ENCODE measurements at regions not wholly inside any gene's neighbourhood (a gene's known extent, or its start where the extent isn't known, plus 50 kb on each side); places are given as distances from the start of the nearest gene placed in this dataset.
A peak's percentile ranks its signal among the peaks of the same experiment; 100 is the strongest.

DNA sequence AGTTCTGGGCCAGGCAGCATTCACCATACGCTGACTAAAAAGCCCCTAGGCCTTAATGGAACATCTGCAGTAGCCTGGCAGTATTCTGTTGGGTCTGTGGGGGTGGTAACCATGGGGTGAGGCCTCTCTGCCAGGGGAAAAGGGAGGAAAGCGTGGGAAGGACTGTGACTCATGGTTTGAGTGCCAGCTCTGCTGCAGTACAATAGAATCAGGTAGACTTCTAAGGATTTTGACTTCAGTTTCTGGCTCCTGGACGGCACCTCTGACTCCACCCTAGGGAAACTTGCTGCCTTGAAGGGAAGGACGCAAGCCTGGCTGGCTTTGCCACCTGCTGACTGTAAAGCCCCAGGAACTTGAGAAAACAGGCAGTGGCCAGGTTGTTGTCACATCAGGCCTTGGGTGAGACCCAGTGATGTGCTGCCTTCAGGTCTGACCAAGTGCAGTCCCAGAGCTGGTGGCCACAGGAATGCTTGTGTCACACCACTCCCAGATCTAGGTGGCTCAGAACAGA lies 148.6 kb downstream of the SUCNR1 start:
- in situ Hi-C loops (cut with HindIII; ENCODE audit: low pct_ligation_motif_present, low sequenced_read_pairs) = no loop called here
- TF ChIP-seq, protein P1, sequence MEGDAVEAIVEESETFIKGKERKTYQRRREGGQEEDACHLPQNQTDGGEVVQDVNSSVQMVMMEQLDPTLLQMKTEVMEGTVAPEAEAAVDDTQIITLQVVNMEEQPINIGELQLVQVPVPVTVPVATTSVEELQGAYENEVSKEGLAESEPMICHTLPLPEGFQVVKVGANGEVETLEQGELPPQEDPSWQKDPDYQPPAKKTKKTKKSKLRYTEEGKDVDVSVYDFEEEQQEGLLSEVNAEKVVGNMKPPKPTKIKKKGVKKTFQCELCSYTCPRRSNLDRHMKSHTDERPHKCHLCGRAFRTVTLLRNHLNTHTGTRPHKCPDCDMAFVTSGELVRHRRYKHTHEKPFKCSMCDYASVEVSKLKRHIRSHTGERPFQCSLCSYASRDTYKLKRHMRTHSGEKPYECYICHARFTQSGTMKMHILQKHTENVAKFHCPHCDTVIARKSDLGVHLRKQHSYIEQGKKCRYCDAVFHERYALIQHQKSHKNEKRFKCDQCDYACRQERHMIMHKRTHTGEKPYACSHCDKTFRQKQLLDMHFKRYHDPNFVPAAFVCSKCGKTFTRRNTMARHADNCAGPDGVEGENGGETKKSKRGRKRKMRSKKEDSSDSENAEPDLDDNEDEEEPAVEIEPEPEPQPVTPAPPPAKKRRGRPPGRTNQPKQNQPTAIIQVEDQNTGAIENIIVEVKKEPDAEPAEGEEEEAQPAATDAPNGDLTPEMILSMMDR (IDR thresholded peaks at IDR 0.05; ENCODE audit: low read depth, low read length, missing control alignments) = no peak
- Histone ChIP-seq H3K27ac (no peak overlapping the region), H3K27me3 (replicated peaks) (no peaks in the 10 kb centered on the region), H3K36me3 (replicated peaks) (no peaks in the 10 kb centered on the region), H3K4me3 (ENCODE audit: low read depth, low read length) (no peak overlapping the region)
- peak; percentile 45 for DNase-seq

DNA sequence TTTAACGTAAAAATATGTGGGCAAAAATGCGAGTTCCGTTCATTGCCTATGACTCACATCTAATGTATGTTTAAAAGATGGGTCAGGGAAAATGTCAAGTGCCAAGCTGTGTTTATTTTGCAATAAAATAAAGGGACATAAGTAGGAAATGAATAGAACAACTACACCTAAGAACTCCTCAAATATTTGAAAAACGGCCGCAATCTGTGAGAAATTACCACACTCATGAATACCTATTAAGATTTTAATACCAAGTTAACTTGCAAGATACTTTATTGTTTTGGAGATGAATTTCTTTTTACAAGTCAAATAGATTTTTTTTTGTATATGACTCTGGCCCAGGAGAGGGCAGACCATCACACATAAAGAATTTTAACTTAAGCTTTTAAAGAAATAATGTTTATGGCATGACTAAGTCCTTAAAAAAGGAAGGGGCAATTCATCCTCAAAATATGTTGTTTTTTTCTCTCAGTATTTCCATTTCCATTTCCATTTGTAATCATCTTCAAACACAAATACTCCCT lies 152.7 kb downstream of the SUCNR1 start:
- Histone ChIP-seq H3K4me3 (ENCODE audit: low read depth, low read length) (no peak overlapping the region), H3K27me3 (replicated peaks) (no peaks in the 10 kb centered on the region), H3K36me3 (replicated peaks) (no peaks in the 10 kb centered on the region), H3K27ac (peak overlapping the region; percentile 89)
- in situ Hi-C loops (cut with HindIII; ENCODE audit: low pct_ligation_motif_present, low sequenced_read_pairs) = no loop called here
- peak; percentile 58 for DNase-seq
- TF ChIP-seq, protein P1 (IDR thresholded peaks at IDR 0.05; ENCODE audit: low read depth, low read length, missing control alignments) = peak; percentile 42

DNA sequence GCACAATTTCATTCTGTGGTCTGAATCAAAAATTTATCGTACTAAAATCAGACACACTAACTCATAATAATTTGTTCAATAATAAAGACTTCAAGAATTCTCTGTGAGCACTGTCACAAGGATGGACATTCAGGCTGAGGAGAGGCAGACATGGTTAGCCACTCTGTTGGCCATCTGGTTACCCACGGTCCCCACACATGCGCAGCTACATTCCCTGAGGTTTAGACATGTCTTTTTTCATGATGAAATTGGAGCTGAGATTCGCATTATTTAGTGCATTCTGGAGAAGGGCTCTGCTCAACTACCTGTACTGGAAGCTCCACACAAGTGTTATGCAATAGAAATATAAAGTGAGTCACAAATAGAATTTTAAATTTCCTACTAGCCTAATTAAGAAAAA lies 156.9 kb downstream of the SUCNR1 start:
- Histone ChIP-seq H3K27ac (no peak overlapping the region), H3K4me3 (ENCODE audit: low read depth, low read length) (no peak overlapping the region), H3K36me3 (replicated peaks) (no peaks in the 10 kb centered on the region), H3K27me3 (replicated peaks) (no peaks in the 10 kb centered on the region)
- no peak for DNase-seq
- TF ChIP-seq, protein P1 (IDR thresholded peaks at IDR 0.05; ENCODE audit: low read depth, low read length, missing control alignments) = no peak
- in situ Hi-C loops (cut with HindIII; ENCODE audit: low pct_ligation_motif_present, low sequenced_read_pairs) = no loop called here

DNA sequence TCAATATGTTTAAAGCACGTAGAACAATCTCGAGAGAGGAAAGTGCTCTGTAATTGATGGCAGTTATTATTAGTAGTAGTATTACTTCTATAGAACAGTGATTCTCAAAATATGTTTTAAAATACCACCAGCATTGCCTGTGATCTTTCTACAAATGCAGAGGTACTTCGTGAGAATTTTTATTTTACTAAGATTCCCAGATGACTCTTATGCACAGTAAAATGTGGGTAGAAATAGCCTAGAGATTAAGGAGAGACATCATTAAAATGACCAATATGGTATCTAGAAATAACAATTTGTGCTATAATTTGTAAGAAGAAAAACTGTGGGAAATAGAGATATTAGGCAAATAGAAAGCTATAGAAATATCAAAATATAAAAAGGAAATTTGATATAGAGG lies 157.9 kb downstream of the SUCNR1 start:
- TF ChIP-seq, protein P1 (IDR thresholded peaks at IDR 0.05; ENCODE audit: low read depth, low read length, missing control alignments) = no peak
- Histone ChIP-seq H3K4me3 (ENCODE audit: low read depth, low read length) (no peak overlapping the region), H3K36me3 (replicated peaks) (no peaks in the 10 kb centered on the region), H3K27ac (peak overlapping the region; percentile 90), H3K27me3 (replicated peaks) (no peaks in the 10 kb centered on the region)
- DNase-seq = no peak
- in situ Hi-C loops (cut with HindIII; ENCODE audit: low pct_ligation_motif_present, low sequenced_read_pairs) = no loop called here

- no peak for DNase-seq
- Histone ChIP-seq H3K4me3 (ENCODE audit: low read depth, low read length) (no peak overlapping the region), H3K27me3 (replicated peaks) (no peaks in the 10 kb centered on the region), H3K36me3 (replicated peaks) (no peaks in the 10 kb centered on the region), H3K27ac (no peak overlapping the region)
- in situ Hi-C loops (cut with HindIII; ENCODE audit: low pct_ligation_motif_present, low sequenced_read_pairs) = no loop called here
- TF ChIP-seq, protein P1 (IDR thresholded peaks at IDR 0.05; ENCODE audit: low read depth, low read length, missing control alignments) = no peak
These were observed 163.9 kb downstream of the SUCNR1 start for GRCh38 chr3:152037297-152037696.

DNA sequence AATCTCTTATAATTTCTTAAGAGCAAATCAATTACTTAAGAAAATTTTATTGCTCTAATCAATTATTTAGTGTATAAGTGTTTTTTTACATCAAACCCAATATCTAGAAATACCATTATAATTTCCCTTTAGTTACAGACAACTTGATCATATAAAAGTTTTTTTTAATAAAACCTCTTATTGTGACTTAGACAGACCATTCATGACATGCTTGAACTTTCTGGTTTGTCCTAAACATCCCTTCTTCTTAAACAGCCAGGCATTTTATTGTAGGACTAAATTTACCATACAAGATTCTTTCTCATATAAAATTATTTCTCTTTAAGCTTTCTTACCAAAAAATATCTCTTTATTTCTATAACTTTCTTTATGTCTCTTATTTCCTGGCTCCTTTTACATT lies 164.5 kb downstream of the SUCNR1 start:
- TF ChIP-seq, protein P1 (IDR thresholded peaks at IDR 0.05; ENCODE audit: low read depth, low read length, missing control alignments) = no peak
- DNase-seq = no peak
- Histone ChIP-seq H3K36me3 (replicated peaks) (no peaks in the 10 kb centered on the region), H3K4me3 (ENCODE audit: low read depth, low read length) (no peak overlapping the region), H3K27ac (no peak overlapping the region), H3K27me3 (replicated peaks) (no peaks in the 10 kb centered on the region)
- in situ Hi-C loops (cut with HindIII; ENCODE audit: low pct_ligation_motif_present, low sequenced_read_pairs) = no loop called here
